Skeletal muscle satellite cell (primary cell): ENCODE measurements at regions not wholly inside any gene's neighbourhood (a gene's known extent, or its start where the extent isn't known, plus 50 kb on each side); places are given as distances from the start of the nearest gene placed in this dataset.

Source experiments
- H3K27me3 ChIP-seq: 2 replicates; pipeline ENCODE4 v1.7.0; 2013; ENCODE audit warnings: low read length; ENCODE audit not compliant: control insufficient read depth, insufficient read depth
- H3K36me3 ChIP-seq: 2 replicates; pipeline ENCODE4 v1.7.0; 2013; ENCODE audit warnings: mild to moderate bottlenecking, control low read depth, low read length; ENCODE audit not compliant: insufficient read depth
- H3K4me1 ChIP-seq: 2 replicates; pipeline ENCODE4 v1.7.0; 2013; ENCODE audit warnings: low read length; ENCODE audit not compliant: control insufficient read depth, insufficient read depth
- H3K4me2 ChIP-seq: 2 replicates; pipeline ENCODE4 v1.7.0; 2013; ENCODE audit warnings: mild to moderate bottlenecking, low read length
- H3K4me3 ChIP-seq: 2 replicates; pipeline ENCODE4 v1.7.0; 2013; ENCODE audit warnings: low read length
- H3K9ac ChIP-seq: 2 replicates; pipeline ENCODE4 v1.7.0; 2013; ENCODE audit warnings: mild to moderate bottlenecking, low read depth, low read length, moderate library complexity
- H3K9me3 ChIP-seq: replicated peaks from 2 replicates; pipeline ENCODE4 v1.7.0; 2013; ENCODE audit warnings: mild to moderate bottlenecking, control low read depth, low read length

GRCh38 chrX:124860736-124861135, 458.9 kb upstream of the TEX13C start:
- no peaks in the 10 kb centered on the region for H3K9me3 ChIP-seq
- H3K4me3 ChIP-seq, result no peak overlapping the region
- H3K27me3 ChIP-seq, result no peaks in the 10 kb centered on the region
- no peaks in the 10 kb centered on the region for H3K4me1 ChIP-seq
- no peak overlapping the region for H3K9ac ChIP-seq
- no peak overlapping the region for H3K4me2 ChIP-seq
- no peaks in the 10 kb centered on the region for H3K36me3 ChIP-seq

- H3K9ac ChIP-seq, result no peak overlapping the region
- no peak overlapping the region for H3K4me2 ChIP-seq
- no peaks in the 10 kb centered on the region for H3K27me3 ChIP-seq
- H3K9me3 ChIP-seq, result no peaks in the 10 kb centered on the region
- no peak overlapping the region for H3K4me3 ChIP-seq
- no peaks in the 10 kb centered on the region for H3K36me3 ChIP-seq
- H3K4me1 ChIP-seq, result no peaks in the 10 kb centered on the region
Measured at GRCh38 chrX:124862301-124862700, 457.4 kb upstream of the TEX13C start.

- no peak overlapping the region for H3K4me3 ChIP-seq
Measured at GRCh38 chrX:124863303-124863702, 456.4 kb upstream of the TEX13C start.

GRCh38 chrX:124887572-124887971, 432.1 kb upstream of the TEX13C start:
- no peak overlapping the region for H3K4me3 ChIP-seq
- H3K36me3 ChIP-seq, result no peaks in the 10 kb centered on the region
- no peak overlapping the region for H3K4me2 ChIP-seq
- H3K4me1 ChIP-seq, result no peaks in the 10 kb centered on the region
- no peaks in the 10 kb centered on the region for H3K27me3 ChIP-seq
- H3K9me3 ChIP-seq, result no peaks in the 10 kb centered on the region
- H3K9ac ChIP-seq, result no peak overlapping the region

More at GRCh38 chrX:124863303-124863702, 456.4 kb upstream of the TEX13C start:
- no peaks in the 10 kb centered on the region for H3K36me3 ChIP-seq
- H3K9me3 ChIP-seq, result no peaks in the 10 kb centered on the region
- H3K4me2 ChIP-seq, result no peak overlapping the region
- H3K4me1 ChIP-seq, result no peaks in the 10 kb centered on the region
- H3K27me3 ChIP-seq, result no peaks in the 10 kb centered on the region
- H3K9ac ChIP-seq, result no peak overlapping the region

- Histone ChIP-seq H3K9ac (no peak overlapping the region), H3K9me3 (no peaks in the 10 kb centered on the region), H3K27me3 (no peaks in the 10 kb centered on the region), H3K4me3 (no peak overlapping the region), H3K4me1 (no peaks in the 10 kb centered on the region), H3K4me2 (no peak overlapping the region), H3K36me3 (no peaks in the 10 kb centered on the region)
Measured at GRCh38 chrX:124895947-124896346, 423.7 kb upstream of the TEX13C start.

GRCh38 chrX:124902953-124903352, 416.7 kb upstream of the TEX13C start:
- Histone ChIP-seq H3K36me3 (no peaks in the 10 kb centered on the region), H3K9me3 (no peaks in the 10 kb centered on the region), H3K9ac (no peak overlapping the region)

GRCh38 chrX:124910611-124911010, 409.1 kb upstream of the TEX13C start:
- Histone ChIP-seq H3K4me1 (no peaks in the 10 kb centered on the region), H3K4me3 (no peak overlapping the region), H3K36me3 (no peaks in the 10 kb centered on the region), H3K27me3 (no peaks in the 10 kb centered on the region), H3K4me2 (no peak overlapping the region), H3K9me3 (no peaks in the 10 kb centered on the region), H3K9ac (no peak overlapping the region)

More at GRCh38 chrX:124902953-124903352, 416.7 kb upstream of the TEX13C start:
- H3K4me2 ChIP-seq, result no peak overlapping the region
- H3K4me1 ChIP-seq, result no peaks in the 10 kb centered on the region
- H3K4me3 ChIP-seq, result no peak overlapping the region
- no peaks in the 10 kb centered on the region for H3K27me3 ChIP-seq

- H3K4me1 ChIP-seq, result no peaks in the 10 kb centered on the region
- H3K9ac ChIP-seq, result no peak overlapping the region
- H3K4me3 ChIP-seq, result no peak overlapping the region
- no peaks in the 10 kb centered on the region for H3K9me3 ChIP-seq
- H3K27me3 ChIP-seq, result no peaks in the 10 kb centered on the region
- no peak overlapping the region for H3K4me2 ChIP-seq
- no peaks in the 10 kb centered on the region for H3K36me3 ChIP-seq
Measured at GRCh38 chrX:124917011-124917410, 402.7 kb upstream of the TEX13C start.

GRCh38 chrX:124925681-124926080, 394.0 kb upstream of the TEX13C start:
- Histone ChIP-seq H3K9ac (no peak overlapping the region), H3K9me3 (no peaks in the 10 kb centered on the region), H3K4me2 (no peak overlapping the region), H3K36me3 (no peaks in the 10 kb centered on the region), H3K4me1 (no peaks in the 10 kb centered on the region), H3K27me3 (no peaks in the 10 kb centered on the region), H3K4me3 (no peak overlapping the region)

GRCh38 chrX:124931241-124931640, 388.4 kb upstream of the TEX13C start:
- H3K4me1 ChIP-seq, result no peaks in the 10 kb centered on the region
- H3K36me3 ChIP-seq, result no peaks in the 10 kb centered on the region
- no peak overlapping the region for H3K9ac ChIP-seq
- no peaks in the 10 kb centered on the region for H3K27me3 ChIP-seq
- H3K4me3 ChIP-seq, result no peak overlapping the region
- no peaks in the 10 kb centered on the region for H3K9me3 ChIP-seq
- H3K4me2 ChIP-seq, result no peak overlapping the region

GRCh38 chrX:124931958-124932357, 387.7 kb upstream of the TEX13C start:
- Histone ChIP-seq H3K27me3 (no peaks in the 10 kb centered on the region), H3K9me3 (no peaks in the 10 kb centered on the region), H3K36me3 (no peaks in the 10 kb centered on the region), H3K4me3 (no peak overlapping the region), H3K9ac (no peak overlapping the region), H3K4me2 (no peak overlapping the region), H3K4me1 (no peaks in the 10 kb centered on the region)

- Histone ChIP-seq H3K36me3 (no peaks in the 10 kb centered on the region), H3K9me3 (no peaks in the 10 kb centered on the region), H3K9ac (no peak overlapping the region), H3K4me1 (no peaks in the 10 kb centered on the region), H3K4me3 (no peak overlapping the region), H3K4me2 (no peak overlapping the region), H3K27me3 (no peaks in the 10 kb centered on the region)
Measured at GRCh38 chrX:124938715-124939114, 381.0 kb upstream of the TEX13C start.
